AG09319 (cell line): ENCODE measurements at regions not wholly inside any gene's neighbourhood (a gene's known extent, or its start where the extent isn't known, plus 50 kb on each side); places are given as distances from the start of the nearest gene placed in this dataset.
"Not testable (repeated sequence)": the region's sequence is repeated elsewhere in the genome, so short reads cannot be mapped to it uniquely, and the experiment has no call there.

Experiments
- DNase-seq: peaks from one replicate; pipeline ENCODE4 v3.0.0-alpha.2; 2010; ENCODE audit warnings: low read depth; ENCODE audit errors: extremely low read depth
- CTCF ChIP-seq: IDR thresholded peaks from 2 replicates; pipeline ENCODE4 v1.5.1; 2011; ENCODE audit warnings: low read depth, mild to moderate bottlenecking, inconsistent platforms, low read length, moderate library complexity

- no peak for DNase-seq
- TF ChIP-seq CTCF: no peak
These were observed 96.6 kb upstream of the TBL1X start for GRCh38 chrX:9368262-9368661.

- TF ChIP-seq CTCF: no peak
- no peak for DNase-seq
These were observed 95.0 kb upstream of the TBL1X start for GRCh38 chrX:9369802-9370291.

- no peak for TF ChIP-seq CTCF
- no peak for DNase-seq
These were observed 94.0 kb upstream of the TBL1X start for GRCh38 chrX:9370893-9371292.

GRCh38 chrX:9372866-9373265 lies 92.0 kb upstream of the TBL1X start:
- TF ChIP-seq CTCF: no peak
- no peak for DNase-seq

GRCh38 chrX:9373789-9374188 lies 91.1 kb upstream of the TBL1X start:
- DNase-seq: no peak
- no peak for TF ChIP-seq CTCF

GRCh38 chrX:9374555-9374954 lies 90.3 kb upstream of the TBL1X start:
- no peak for DNase-seq
- TF ChIP-seq CTCF: no peak

GRCh38 chrX:9376111-9376510 lies 88.7 kb upstream of the TBL1X start:
- no peak for TF ChIP-seq CTCF
- DNase-seq: no peak

- DNase-seq: not testable (repeated sequence)
These were observed 87.6 kb upstream of the TBL1X start for GRCh38 chrX:9377216-9377615.
